PC-3 (cell line): ENCODE measurements at regions not wholly inside any gene's neighbourhood (a gene's known extent, or its start where the extent isn't known, plus 50 kb on each side); places are given as distances from the start of the nearest gene placed in this dataset.

Experiments used
- ATAC-seq: fragments of 200-7000 bp; cut with Tn5 transposase; 2 replicates; pipeline ENCODE4 v1.9.1; 2020; ENCODE audit warnings: mild to moderate bottlenecking, moderate library complexity
- BruUV-seq: library from RNA; stranded (reverse); fragments of 400-500 nt; replicated peaks from 2 replicates; lab custom pipeline; 2021; lab: Mats Ljungman, UMichigan
- CTCF ChIA-PET: fragments of 300-600 bp; sonication (Branson Sonifier 250); formaldehyde crosslinking; loops from one replicate; lab custom pipeline; 2022; ENCODE audit warnings: antibody characterized with exemption; lab: Charles Lee
- POLR2A ChIA-PET: fragments of 300-600 bp; sonication (Branson Sonifier 250); formaldehyde crosslinking; loops from one replicate; lab custom pipeline; 2022; ENCODE audit warnings: antibody characterized with exemption; ENCODE audit not compliant: unreplicated experiment; lab: Charles Lee
- DNase-seq: peaks from one replicate; pipeline ENCODE4 v3.0.0-alpha.2; 2015
- H2AFZ ChIP-seq: fragments of 300-600 bp; sonication (generic); 2 replicates; pipeline ENCODE4 v1.6.0; 2016; ENCODE audit warnings: antibody characterized with exemption, low read length
- H3F3A ChIP-seq: fragments of 300-600 bp; sonication (generic); one replicate; pipeline ENCODE4 v1.6.0; 2017; ENCODE audit warnings: antibody characterized with exemption, low read length, control low read depth, mild to moderate bottlenecking; ENCODE audit not compliant: unreplicated experiment
- H3K27ac ChIP-seq: fragments of 300-600 bp; sonication (generic); 2 replicates; pipeline ENCODE4 v1.5.1; 2016; ENCODE audit warnings: mild to moderate bottlenecking, low read length
- H3K27me3 ChIP-seq: fragments of 300-600 bp; sonication (generic); 2 replicates; pipeline ENCODE4 v1.6.1; 2016; ENCODE audit warnings: low read length, mixed read lengths
- H3K36me3 ChIP-seq: fragments of 300-600 bp; sonication (generic); 2 replicates; pipeline ENCODE4 v1.6.1; 2016; ENCODE audit warnings: low read depth, mixed run types, low read length, mixed read lengths
- H3K4me1 ChIP-seq: fragments of 300-600 bp; sonication (generic); 2 replicates; pipeline ENCODE4 v1.5.1; 2016; ENCODE audit warnings: low read length; ENCODE audit not compliant: insufficient read depth
- H3K4me2 ChIP-seq: fragments of 300-600 bp; sonication (generic); 2 replicates; pipeline ENCODE4 v1.6.0; 2016; ENCODE audit warnings: low read length
- H3K4me3 ChIP-seq: fragments of 300-600 bp; sonication (generic); 2 replicates; pipeline ENCODE4 v1.5.1; 2016; ENCODE audit warnings: mild to moderate bottlenecking, low read length, mixed read lengths
- H3K79me2 ChIP-seq: fragments of 300-600 bp; sonication (generic); 2 replicates; pipeline ENCODE4 v1.6.1; 2017; ENCODE audit warnings: low read length, mixed read lengths
- H3K9ac ChIP-seq: fragments of 300-600 bp; sonication (generic); 2 replicates; pipeline ENCODE4 v1.6.0; 2016; ENCODE audit warnings: mild to moderate bottlenecking, low read length
- H3K9me2 ChIP-seq: fragments of 300-600 bp; sonication (generic); replicated peaks from 2 replicates; pipeline ENCODE4 v1.6.1; 2016; ENCODE audit warnings: mixed run types, low read length, mixed read lengths
- H3K9me3 ChIP-seq: fragments of 300-600 bp; sonication (generic); 2 replicates; pipeline ENCODE4 v1.6.1; 2016; ENCODE audit warnings: low read length, mixed read lengths
- H4K20me1 ChIP-seq: fragments of 300-600 bp; sonication (generic); 2 replicates; pipeline ENCODE4 v1.6.1; 2016; ENCODE audit warnings: low read length, mixed read lengths
- EZH2 ChIP-seq: fragments of 300-600 bp; sonication (generic); IDR thresholded peaks from one replicate; pipeline ENCODE4 v1.6.1; 2017; ENCODE audit warnings: antibody characterized with exemption, mild to moderate bottlenecking, low read length; ENCODE audit not compliant: unreplicated experiment
- EZH2phosphoT487 ChIP-seq: fragments of 300-600 bp; sonication (generic); IDR thresholded peaks from 2 replicates; pipeline ENCODE4 v1.6.1; 2018; ENCODE audit warnings: mild to moderate bottlenecking, antibody characterized with exemption, low read length, borderline replicate concordance
- intact Hi-C: fragments of 100-400 bp; cut with micrococcal nuclease; formaldehyde crosslinking; loops from 2 replicates; pipeline ENCODE4 v1.9.0; 2023
- TF ChIP-seq, protein P1 (sequence below): fragments of 300-600 bp; sonication (generic); conservative IDR thresholded peaks from 2 replicates; pipeline ENCODE4 v1.5.1; 2017; ENCODE audit warnings: antibody characterized with exemption, low read depth, mild to moderate bottlenecking, low read length

GRCh38 chr9:75417471-75417870 lies 329.2 kb downstream of the OSTF1 start:
- no peak for ATAC-seq
- Histone ChIP-seq H3K9me2 (no peaks in the 10 kb centered on the region), H3K79me2 (no peaks in the 10 kb centered on the region), H3K4me3 (no peak overlapping the region), H3F3A (no peaks in the 10 kb centered on the region), H3K27ac (no peak overlapping the region), H3K4me1 (no peaks in the 10 kb centered on the region), H3K9ac (no peak overlapping the region), H3K27me3 (no peaks in the 10 kb centered on the region), H3K36me3 (no peaks in the 10 kb centered on the region), H3K9me3 (no peaks in the 10 kb centered on the region), H3K4me2 (no peak overlapping the region), H2AFZ (no peak overlapping the region), H4K20me1 (no peaks in the 10 kb centered on the region)
- no peak for DNase-seq
- ChIA-PET CTCF (no interaction called here), POLR2A (no interaction called here)
- TF ChIP-seq, protein P1, sequence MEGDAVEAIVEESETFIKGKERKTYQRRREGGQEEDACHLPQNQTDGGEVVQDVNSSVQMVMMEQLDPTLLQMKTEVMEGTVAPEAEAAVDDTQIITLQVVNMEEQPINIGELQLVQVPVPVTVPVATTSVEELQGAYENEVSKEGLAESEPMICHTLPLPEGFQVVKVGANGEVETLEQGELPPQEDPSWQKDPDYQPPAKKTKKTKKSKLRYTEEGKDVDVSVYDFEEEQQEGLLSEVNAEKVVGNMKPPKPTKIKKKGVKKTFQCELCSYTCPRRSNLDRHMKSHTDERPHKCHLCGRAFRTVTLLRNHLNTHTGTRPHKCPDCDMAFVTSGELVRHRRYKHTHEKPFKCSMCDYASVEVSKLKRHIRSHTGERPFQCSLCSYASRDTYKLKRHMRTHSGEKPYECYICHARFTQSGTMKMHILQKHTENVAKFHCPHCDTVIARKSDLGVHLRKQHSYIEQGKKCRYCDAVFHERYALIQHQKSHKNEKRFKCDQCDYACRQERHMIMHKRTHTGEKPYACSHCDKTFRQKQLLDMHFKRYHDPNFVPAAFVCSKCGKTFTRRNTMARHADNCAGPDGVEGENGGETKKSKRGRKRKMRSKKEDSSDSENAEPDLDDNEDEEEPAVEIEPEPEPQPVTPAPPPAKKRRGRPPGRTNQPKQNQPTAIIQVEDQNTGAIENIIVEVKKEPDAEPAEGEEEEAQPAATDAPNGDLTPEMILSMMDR = no peak
- TF ChIP-seq EZH2phosphoT487 (no peak), EZH2 (no peak)
- intact Hi-C loops = no loop called here
- BruUV-seq = no TSS peak

DNA sequence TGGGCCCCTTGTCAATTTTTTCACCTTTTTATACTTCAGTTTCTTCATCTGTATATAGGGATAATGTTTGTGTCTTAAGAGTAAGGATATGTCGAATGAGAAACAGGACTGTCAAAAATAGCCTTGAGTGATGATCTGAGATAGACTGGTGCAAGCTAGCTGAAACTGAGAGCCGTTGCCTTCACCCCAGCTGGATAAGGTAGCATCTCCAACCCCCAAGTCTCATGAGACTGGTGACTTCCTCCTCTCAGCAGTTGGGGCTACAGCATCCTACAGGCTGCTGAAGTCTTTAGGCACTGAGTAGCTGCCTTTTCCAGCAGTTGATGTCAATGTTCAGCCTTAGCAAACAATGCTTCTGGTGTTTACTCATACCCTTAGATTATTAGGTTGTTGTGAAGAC lies 330.2 kb downstream of the OSTF1 start:
- BruUV-seq = no TSS peak
- Histone ChIP-seq H3K36me3 (no peaks in the 10 kb centered on the region), H3K4me3 (no peak overlapping the region), H3K79me2 (no peaks in the 10 kb centered on the region), H3K9me3 (no peaks in the 10 kb centered on the region), H3K9ac (no peak overlapping the region), H3K4me1 (no peaks in the 10 kb centered on the region), H3F3A (no peaks in the 10 kb centered on the region), H2AFZ (no peak overlapping the region), H3K27ac (no peak overlapping the region), H3K9me2 (no peaks in the 10 kb centered on the region), H3K4me2 (no peak overlapping the region), H4K20me1 (no peaks in the 10 kb centered on the region), H3K27me3 (no peaks in the 10 kb centered on the region)
- TF ChIP-seq EZH2phosphoT487 (no peak), EZH2 (no peak)
- TF ChIP-seq, protein P1 = no peak
- ChIA-PET POLR2A (no interaction called here), CTCF (no interaction called here)
- intact Hi-C loops = no loop called here
- no peak for ATAC-seq
- DNase-seq = no peak

DNA sequence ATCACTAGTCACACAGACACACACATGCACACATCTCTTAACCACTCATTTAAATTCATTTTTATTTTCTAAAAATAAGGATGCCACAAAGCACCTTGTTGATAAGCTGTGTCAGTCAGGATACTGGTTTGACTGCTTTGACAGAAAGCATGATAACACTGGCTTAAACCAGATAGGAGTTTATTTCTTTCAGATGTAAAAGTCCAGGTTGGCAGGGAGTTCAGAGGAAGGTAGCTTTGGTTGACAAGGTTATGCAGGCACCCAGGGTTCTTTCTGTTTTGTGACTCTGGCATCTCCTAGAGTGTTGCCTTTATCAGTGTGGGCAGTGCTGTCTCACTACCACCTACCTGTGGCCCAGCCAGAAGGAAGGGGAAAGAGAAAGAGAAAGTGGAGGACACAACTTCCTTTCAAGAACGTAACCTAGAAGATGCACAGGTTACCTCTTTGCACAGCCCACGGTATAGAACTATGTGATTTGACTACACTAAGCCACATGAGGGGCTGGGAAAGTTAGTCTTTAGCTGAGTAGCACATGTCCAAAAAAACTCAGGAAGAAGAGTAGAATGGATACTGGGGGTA lies 334.7 kb downstream of the OSTF1 start:
- POLR2A ChIA-PET = no interaction called here
- Histone ChIP-seq H3K79me2 (no peaks in the 10 kb centered on the region), H3K27me3 (no peaks in the 10 kb centered on the region), H3K4me2 (no peak overlapping the region), H4K20me1 (no peaks in the 10 kb centered on the region), H3K36me3 (no peaks in the 10 kb centered on the region), H3K9me3 (no peaks in the 10 kb centered on the region), H3K4me1 (no peaks in the 10 kb centered on the region), H2AFZ (no peak overlapping the region), H3K4me3 (no peak overlapping the region), H3F3A (no peaks in the 10 kb centered on the region), H3K9ac (no peak overlapping the region), H3K9me2 (no peaks in the 10 kb centered on the region), H3K27ac (no peak overlapping the region)
- TF ChIP-seq, protein P1 = no peak
- TF ChIP-seq EZH2 = no peak
- TF ChIP-seq EZH2phosphoT487 = no peak
- ATAC-seq = no peak
- CTCF ChIA-PET = no interaction called here
- DNase-seq = no peak
- no TSS peak for BruUV-seq
- intact Hi-C loops = no loop called here
